Lung microvascular endothelial cell (primary cell): ENCODE measurements at regions not wholly inside any gene's neighbourhood (a gene's known extent, or its start where the extent isn't known, plus 50 kb on each side); places are given as distances from the start of the nearest gene placed in this dataset.

Source experiments
- DNase-seq, 2 donors: peaks; one replicate each; pipeline versions ENCODE4 v3.0.0 to v3.0.0-alpha.2; 2010; ENCODE audit warnings: low read depth in 2 of 2

DNA sequence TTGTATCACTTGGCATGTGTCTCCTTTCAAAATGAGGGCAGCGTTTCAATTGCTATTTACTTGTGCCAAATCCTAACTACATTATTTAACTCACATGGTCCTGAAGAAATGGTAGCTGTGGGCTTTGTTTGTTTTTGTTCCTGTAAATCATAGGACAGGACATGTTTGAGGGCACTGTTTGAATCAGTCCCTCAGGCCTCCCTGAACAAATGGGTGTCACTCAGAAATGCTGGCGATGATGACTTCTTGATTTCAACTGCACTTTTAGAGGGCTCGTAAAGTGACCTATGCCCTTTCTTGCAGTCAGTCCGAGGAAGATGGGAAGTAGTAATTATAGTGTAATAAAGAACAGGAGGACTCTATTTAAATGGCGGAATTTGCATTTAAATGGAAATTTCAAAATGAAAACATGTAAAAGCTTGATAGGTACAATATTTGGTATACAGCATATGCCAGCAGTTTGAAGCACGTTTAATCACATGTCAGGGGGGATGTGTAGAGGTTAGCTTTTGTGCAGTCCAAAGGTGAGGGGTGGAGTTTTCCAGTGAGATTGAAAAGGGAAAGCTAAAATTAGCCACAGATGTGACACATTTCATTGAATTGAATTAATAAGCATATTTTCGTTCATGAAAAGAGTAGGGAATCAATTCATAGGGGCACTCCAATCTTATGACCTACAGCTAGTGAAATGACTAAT is 1958.7 kb upstream of the IGFBP7 start:
- DNase-seq: no peak

DNA sequence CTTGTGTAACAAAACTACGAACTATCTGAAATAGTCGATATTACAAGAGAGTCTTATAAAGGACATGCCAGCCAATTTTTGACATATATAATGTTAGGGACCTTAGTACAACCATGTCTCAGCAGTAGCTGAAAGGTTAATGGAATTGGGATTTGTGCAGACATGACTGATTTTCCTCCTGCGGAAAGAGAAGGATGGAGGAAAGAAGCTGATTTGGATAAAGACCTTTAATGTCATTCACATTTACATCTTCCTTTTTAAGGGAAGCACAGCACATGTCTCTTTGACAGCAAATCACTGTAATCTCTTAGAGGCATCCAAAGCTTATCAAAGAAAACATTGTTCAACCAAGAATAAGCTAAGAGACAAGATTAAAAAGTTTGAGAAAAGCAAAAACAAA is 1976.2 kb upstream of the IGFBP7 start:
- no peak for DNase-seq

GRCh38 chr4:59091146-59092142 is 1981.3 kb upstream of the IGFBP7 start:
- no peak for DNase-seq

GRCh38 chr4:59094505-59094904 is 1984.3 kb upstream of the IGFBP7 start:
- DNase-seq: no peak

- no peak for DNase-seq
Observed at GRCh38 chr4:59102311-59102710, 1992.1 kb upstream of the IGFBP7 start.

DNA sequence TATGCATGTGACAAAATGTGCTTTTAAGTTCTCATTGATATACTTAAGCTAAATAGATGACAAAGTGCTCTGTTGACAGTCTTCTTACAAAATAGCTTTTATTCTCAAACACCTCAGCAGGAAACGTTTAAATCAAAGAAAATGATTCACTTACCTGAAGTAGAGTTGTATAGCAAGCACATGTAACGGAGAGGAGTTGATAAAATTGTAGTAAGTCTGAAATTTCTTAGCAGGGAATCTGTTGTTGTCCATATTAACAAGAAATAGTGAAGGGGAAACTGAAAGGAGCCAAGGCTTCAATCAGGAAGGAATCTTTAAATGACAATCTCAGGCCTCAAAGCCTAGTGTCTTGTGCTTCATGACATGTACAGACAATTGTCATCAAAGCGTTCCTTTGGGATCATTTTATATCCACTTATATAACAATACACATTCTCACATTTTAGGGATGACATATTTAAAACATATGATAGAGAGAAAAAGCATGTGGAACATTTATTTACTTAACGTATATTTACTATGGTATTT is 2010.2 kb upstream of the IGFBP7 start:
- DNase-seq: no peak

DNA sequence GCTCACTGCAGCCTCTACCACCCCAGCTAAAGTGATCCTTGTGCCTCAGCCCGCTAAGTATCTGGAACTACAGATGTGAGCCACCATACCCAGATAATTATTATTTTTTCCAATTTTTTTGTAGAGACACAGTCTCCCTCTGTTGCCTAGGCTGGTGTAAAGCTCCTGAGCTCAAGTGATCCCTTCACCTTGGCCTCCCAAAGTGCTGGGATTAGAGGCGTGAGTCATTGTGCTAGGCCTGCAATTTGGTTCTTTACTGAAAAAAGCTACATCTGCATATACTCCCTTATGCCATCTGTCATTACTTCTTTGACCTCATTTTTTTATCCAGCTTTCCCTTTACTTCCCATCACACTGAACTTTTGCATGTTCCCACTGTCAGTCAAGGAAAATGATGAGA is 2012.4 kb upstream of the IGFBP7 start:
- no peak for DNase-seq

GRCh38 chr4:59126159-59126558 is 2016.0 kb upstream of the IGFBP7 start:
- DNase-seq: no peak

DNA sequence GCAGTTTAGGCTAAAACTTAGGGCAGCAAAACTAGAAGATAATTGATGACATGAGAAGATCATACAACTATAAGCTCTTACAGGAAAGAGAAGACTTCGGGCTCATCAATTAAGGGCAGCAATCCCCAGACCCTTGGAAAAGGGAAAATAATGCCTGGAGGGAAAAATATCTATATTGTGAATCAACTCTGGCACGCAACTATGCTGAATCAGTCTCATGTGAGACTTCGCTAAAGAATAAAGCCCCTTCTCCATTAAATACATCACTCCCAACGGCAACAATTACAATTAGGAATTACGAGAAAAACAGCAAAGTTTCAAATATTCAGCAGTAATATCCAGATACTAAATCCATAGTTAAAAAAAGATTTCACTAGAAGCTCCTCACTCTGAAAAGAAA is 2016.8 kb upstream of the IGFBP7 start:
- no peak for DNase-seq

- no peak for DNase-seq
Observed at GRCh38 chr4:59127743-59128142, 2017.6 kb upstream of the IGFBP7 start.

DNA sequence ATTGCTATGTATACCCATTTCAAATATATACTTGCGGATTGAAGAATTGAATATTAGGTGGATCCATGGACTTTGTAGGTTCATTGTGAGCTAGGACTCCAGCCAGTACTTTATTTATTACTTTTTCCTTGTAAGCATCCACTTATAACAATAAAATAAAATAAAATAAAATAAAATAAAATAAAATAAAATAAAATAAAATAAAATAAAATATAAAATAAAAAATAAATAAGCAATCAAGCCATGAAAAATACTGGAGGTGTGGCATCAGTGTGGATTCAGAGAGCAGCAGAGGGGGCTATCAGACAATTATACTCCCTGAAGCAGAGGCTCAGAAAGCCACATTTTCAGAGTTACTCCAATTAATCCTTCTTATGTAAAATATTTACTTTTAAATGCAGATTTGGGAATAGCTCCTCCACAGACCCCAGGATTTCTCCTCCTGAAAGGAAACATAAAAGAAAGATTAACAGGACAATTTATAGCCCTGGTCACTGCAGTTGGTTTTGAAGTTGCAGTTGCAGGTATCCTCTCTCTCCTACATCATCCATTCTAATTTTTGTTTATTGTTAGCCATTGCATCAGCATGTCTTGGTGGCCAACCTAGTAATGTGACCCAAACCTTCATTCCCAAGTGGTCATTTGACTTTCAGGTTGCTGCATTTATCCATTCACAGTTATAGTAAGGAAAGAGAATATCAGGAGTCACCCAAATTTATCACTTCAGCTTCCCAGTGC is 2025.2 kb upstream of the IGFBP7 start:
- no peak for DNase-seq

DNA sequence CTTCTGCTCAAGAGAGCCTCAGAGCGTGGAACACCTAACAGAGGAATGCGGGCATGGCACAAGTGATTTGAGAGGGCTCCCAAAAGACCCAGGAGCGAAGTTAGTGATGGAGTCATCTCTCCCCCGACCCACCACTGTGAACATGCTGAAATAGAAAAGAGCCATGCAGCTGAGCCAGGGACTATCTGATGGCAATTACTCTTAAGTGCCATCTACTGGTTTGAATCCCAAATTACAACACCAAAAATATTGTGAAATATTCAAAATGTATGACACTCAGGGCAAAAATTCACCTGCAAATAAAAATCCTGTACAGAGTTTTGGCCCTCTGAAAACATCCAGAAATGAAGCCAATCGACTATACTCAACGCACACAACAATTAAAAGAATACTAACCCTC is 2038.9 kb upstream of the ADGRL3 start:
- DNase-seq: no peak

GRCh38 chr4:59175617-59176016 is 2024.5 kb upstream of the ADGRL3 start:
- no peak for DNase-seq

GRCh38 chr4:59179372-59179771 is 2020.8 kb upstream of the ADGRL3 start:
- no peak for DNase-seq

- DNase-seq: no peak
Observed at GRCh38 chr4:59180161-59180560, 2020.0 kb upstream of the ADGRL3 start.

DNA sequence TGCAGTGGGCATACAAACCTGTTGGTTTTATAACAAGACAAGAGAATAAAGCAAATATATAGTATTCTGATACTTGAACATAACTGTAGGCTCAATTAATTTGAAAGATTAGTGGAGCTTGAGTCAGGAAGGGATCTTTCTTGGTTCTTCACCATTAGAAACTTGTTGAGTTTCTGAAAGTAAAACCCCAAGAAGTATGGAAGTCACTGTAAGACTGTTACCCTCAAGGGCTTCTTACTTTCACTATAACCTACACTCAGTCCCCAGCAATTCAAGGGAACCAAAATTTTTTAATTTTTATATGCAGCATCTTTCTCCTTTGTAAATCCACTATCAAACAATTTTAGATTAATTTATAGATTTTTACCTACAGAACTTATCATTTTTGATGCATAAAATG is 2019.2 kb upstream of the ADGRL3 start:
- DNase-seq: no peak

GRCh38 chr4:59195839-59196238 is 2004.3 kb upstream of the ADGRL3 start:
- no peak for DNase-seq

- no peak for DNase-seq
Observed at GRCh38 chr4:59200992-59201391, 1999.1 kb upstream of the ADGRL3 start.

DNA sequence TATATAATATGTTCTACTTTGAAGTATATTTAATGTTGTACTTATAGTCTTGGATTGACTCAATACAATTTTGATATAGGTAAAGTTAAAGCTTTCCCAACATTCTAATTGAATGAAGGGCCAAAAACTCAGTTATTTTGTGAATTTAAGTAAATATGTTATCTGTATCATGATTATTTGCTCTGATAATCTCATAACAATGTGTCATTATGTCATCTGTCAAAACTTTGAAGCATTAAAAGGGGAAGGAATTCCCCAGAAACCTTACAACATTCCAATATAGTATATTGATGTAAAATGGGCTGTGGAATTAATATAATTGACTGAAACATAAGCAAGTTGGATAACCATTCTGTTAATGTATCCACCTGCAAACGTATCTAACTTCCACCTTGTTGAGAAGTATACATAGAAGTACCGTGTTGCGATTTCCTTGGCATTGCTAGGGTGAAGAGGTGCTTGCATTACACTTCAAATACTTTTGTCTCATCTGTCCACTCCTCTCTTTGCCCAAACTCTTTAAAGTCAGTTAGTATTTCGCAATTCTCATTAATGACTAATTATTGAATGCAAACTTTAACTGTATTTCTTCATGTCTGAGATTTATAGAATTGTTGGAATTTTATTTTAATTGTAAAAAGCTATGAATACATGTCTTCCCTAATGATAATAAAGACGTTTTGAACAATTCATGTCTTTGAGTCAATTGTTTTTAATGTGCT is 1982.1 kb upstream of the ADGRL3 start:
- no peak for DNase-seq

DNA sequence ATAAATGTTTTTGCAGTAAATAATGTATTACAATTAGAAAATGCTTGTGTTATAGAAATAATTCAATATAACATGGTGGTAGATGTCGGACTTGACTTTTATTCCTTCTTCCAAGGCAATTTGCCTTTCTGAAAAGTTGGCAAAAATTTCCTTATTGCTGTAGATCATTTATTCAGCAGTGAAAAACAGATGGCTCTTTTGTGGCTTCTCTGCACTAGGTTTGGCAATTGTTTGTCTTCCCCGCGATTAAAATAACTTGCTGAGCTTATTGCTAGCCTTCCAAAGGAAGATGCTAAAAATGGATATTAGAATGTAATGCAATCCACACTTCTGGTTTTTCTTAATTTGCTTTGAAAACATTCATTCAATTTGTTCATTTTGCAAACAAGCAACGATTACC is 1977.9 kb upstream of the ADGRL3 start:
- no peak for DNase-seq

DNA sequence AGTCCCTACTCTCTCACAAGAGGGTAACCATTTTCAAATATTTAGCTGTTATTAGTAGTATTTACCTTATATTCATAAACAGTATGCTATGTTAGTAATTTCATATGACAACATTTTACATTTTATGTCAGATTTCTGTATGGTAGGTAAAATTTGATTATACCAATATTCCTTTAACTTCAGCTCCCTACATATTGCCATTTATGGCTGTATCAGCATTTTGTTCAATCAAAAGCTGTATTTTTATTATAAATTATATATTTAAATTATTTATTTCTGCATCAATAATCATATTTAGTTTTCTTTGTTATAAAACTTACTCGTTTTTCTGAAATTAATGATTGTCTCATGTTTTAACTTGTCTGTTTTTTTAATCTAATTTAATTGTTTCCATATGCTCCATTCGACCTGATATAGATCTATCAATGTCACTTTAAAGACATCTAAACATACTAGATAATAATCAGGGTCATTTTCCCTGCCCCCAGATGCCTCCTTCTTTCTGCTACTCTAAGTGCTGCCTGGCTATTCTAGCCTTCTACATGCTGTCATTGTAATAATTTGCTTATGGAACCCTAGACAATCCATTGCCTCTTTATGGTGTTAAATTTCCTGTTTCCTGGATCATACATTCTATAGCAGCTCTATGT is 1976.7 kb upstream of the ADGRL3 start:
- DNase-seq: no peak
